ENCODE measurements at regions not wholly inside any gene's neighbourhood (a gene's known extent, or its start where the extent isn't known, plus 50 kb on each side); places are given as distances from the start of the nearest gene placed in this dataset.

- DNase-seq = no peak
Observed at GRCh38 chr2:235141411-235142128, 189.8 kb downstream of the SH3BP4 start.

- no peak for DNase-seq
Observed at GRCh38 chr2:235142601-235143000, 190.8 kb downstream of the SH3BP4 start.

DNA sequence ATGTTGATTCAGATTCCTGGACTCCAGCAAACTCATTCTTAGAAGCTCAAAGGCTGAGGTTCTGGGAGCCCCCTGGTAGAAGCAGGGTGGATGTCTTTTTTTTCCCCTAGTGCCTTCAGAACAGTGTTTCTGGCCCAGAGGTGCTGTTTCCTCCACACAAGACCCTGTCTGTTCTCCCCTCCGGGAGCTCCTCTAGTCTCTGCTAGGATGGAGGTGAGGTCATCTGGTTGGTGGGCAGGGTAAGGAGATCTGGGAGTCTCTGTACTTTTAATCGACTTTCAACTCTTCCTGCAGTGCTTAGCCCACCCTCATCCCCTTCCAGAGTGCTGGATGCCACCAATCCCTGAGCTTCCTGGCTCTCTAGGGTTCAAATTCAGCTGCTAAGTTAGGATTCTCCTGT, 192.0 kb downstream of the SH3BP4 start:
- no peak for DNase-seq

GRCh38 chr2:235144291-235144690, 192.5 kb downstream of the SH3BP4 start:
- no peak for DNase-seq

DNA sequence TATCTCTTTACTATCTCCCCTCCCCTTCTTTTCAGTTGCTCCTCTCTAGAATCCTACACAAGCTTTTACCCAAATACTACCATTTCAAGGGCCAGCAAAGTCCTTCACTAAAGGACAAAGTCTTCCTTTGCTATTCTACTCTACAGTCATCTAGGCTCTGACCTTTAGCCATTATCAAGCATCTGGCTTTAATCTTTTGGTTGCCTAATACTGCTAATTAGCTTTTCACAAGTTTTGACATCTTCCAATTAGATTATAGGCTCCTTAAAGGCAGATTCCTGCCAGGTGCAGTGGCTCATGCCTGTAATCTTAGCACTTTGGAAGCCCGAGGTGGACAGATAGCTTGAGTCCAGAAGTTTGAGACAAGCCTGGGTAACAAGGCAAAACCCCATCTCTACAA, 194.4 kb downstream of the SH3BP4 start:
- DNase-seq = no peak

DNA sequence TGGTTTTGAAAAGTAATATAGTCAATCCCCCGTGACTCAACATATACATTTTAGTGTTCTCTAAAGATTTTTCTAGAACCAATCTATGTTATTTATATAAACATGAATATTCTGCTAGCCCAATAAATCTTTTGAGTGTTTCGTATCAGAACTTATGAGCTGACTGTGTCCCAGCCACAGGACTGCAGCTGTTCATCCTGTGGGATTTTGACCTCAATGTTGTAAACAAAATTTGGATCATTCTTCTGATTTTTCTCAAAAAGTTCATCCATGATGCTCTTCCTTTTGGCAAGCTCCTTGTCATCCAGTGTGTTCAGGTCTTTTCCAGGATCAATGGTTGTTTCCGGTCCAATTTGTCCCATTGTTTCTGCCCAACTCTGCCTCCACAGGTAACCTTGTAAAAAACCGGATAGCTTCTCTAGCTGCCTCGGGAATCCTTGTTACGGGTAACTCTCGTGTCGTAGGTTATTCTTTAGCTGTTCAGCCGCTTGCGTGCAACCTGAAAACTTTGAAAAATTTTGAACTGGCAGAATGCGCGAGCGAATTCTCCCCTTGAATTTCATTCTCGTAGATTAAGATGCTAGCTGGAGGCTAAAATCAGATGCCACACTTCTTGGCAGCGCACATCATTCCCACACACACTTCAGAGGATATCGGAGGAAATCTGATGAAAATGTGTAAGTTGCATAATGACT, 195.2 kb downstream of the SH3BP4 start:
- no peak for DNase-seq

DNA sequence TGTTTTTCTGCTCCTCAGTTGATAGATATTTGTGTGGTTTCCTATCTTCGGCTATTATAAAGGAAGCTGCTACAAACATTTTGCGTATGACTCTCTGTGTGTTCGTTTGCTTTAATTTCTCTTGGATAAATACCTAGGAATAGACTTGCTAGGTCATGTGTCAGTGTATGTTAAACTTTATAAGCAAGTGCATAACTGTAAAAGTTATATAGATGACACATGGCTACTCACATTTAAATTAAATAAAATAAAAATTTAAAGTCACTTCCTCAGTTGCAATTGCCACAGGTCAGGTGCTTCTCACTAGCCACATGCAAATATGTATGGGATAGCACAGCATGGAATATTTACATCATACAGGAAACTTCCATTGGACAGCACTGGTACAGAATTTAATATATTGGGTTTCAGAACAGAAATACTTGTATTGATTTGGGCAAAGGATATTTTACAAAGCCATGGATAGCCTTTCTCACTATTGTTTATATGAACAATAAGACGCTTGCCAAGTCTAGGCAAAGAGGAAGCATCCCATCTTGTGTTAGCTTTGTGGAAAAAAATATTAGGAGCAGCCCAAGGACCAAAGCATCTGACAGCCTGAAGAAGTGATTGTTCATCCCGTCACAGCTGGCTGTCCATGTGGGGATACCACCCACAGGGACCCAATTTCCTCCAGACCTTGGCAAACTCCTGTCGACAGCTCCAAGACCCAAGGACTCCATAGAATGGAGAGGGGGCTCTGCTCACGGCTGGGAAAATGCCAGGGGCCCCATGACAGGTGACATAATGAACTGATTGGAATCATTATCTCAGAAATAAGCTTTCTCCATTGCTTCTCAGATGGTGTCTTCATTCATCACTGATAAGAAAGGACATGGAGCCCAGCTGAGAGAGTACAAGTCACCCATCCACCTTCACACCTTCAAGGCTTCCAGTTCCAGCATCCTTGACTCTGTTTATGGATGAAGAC, 196.7 kb downstream of the SH3BP4 start:
- no peak for DNase-seq

DNA sequence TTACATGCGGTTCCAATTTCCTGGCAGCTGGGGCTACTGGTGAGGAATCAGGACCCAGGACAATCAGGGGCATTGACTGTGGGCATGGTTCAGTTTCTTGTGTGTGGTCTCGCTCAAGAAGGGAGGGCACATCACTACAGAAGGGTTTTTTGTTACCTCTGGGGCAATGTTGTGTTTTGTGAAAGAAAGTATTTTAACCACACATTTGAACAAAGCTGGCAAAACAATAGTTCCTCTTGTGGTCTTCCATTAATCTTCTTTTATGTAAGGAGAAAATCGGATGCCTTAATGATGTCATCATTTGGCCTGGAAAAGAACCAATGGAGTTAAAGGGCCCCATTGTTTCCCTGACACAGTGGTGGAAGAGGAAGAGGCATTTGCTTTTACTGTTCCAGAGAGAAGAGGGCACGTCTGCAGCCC, 197.4 kb downstream of the SH3BP4 start:
- no peak for DNase-seq

- no peak for DNase-seq
Observed at GRCh38 chr2:235149736-235150135, 197.9 kb downstream of the SH3BP4 start.

GRCh38 chr2:235151152-235151551, 199.3 kb downstream of the SH3BP4 start:
- DNase-seq = no peak

DNA sequence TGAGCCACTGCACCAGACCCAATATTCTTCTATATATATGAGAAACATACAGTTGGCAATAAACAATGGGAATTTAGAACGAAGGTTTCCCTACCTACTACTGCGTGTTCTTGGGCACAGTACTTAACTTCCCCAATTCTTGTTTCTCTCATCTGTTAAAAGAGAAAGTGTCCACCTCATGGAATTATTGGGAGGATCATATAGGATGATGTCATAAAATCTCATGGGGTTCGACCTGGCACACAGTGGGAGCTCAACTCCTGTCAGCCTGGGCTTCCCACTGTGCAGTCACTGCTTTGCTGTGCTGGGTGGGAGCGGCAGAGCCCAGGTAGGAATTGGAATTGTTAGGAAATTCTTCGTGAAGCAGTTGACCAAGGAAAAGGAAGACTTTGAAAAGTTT, 203.3 kb downstream of the SH3BP4 start:
- no peak for DNase-seq

DNA sequence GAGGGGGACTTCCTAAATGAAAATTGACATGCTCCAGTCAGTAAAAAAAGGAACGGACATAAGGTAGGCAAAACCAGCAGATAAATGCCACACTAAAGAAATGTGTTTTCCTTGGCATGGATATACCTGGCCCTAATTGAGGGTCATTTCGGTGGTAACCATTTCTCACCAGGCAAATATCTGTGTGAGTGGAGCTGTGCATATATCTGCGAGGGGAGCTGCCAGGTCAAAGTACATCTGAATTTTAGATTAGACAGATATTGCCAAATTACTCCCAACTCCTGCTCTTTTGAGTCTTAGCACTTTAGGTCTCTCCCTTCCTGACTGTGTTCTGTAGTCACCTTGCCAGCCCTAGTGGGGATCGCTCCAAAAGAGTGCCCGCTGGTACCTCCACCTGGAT, 204.2 kb downstream of the SH3BP4 start:
- DNase-seq = no peak

DNA sequence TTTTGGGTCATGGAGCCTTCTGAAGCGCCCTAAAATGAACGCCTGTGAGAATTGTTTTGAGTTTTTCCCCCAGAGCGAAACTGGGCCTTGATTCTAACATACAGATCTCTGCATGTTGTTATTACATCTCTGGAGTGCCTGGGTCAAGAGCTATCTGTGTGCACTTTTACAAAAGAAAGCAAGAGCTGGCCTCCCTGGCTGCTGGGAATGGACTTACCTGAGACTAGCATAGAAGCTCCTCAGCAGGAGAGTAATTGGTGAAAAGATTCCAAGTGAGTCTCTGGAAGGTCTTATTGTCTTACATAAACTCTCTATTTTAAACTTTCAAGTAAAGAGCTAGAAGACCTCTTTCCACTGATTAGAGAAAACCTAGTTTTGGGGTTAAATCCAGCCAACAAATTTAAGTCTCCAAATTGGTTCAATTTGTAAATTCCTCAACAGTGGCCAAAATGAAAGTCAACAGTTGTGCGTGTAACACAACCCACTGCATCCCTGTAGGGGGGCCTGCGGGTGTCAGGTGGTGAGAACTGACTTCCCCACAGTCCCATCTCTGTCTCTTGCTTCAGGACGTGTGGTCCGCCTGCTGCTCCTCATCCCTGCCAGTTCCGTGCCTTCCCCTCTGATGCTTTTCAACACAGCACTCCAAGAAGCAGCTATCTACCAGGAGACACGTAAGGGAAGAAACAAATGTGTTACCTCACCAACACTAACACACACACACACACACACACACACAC, 206.1 kb downstream of the SH3BP4 start:
- no peak for DNase-seq

DNA sequence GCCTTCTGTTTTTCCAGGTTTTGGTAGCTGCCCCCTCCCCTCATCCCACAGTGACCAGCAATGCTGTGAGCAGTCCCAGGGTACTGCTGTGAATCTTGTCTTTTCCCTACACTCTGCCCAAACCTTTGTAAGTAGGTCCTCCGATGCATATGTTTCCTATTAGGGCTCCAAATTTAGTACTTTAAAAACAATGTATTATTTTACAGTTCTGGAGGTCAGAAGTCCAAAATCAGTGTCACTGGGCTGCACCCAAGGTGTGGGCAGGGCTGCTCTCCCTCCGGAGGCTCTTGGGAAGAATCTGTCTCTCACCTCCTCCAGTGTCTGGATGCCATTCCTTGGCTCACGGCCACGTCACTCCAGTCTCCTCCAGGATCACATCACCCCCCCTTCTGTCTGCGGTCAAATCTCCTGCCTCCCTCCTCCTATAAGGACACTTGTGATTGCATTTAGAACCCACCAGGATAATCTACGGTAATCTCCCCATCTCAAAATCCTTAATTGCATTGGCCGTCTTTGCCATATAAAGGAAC, 208.5 kb downstream of the SH3BP4 start:
- DNase-seq = no peak

DNA sequence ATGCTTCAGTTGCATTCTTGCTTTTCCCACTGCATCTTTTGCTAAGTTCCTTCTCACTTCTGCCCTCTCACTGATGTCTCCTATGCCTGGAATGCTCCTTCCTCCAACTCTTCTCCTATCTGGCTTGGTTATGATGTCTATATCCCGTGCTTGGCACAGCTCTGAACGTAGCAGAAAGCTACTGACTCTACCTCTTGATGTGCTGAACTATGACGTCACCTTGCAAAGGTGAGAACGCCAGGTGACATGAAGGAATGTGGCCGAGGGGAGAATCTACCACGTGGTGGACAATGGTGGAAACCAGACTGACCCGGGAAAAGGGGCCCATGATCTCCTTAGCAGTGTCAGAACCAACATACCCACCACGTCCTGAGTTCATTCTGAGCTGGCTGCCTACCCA, 209.7 kb downstream of the SH3BP4 start:
- DNase-seq = no peak

- DNase-seq = no peak
Observed at GRCh38 chr2:235162082-235162836, 210.4 kb downstream of the SH3BP4 start.

DNA sequence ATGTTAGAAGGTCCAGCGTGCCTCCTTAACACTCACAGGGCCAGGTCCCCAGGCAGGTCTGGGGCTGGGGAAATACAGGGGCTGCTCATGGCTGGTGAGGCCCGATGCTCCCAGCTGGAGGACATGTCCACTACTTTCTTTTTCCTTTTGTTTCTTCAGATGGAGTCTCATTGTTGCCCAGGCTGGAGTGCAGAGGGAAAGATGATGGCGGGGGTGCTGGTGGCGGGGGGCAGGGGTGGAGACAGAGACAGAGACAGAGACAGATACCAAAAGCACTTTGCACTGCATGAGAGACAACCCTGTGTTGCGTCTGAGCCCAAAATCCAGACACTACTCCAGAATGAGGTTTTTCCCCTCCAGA, 211.0 kb downstream of the SH3BP4 start:
- no peak for DNase-seq

DNA sequence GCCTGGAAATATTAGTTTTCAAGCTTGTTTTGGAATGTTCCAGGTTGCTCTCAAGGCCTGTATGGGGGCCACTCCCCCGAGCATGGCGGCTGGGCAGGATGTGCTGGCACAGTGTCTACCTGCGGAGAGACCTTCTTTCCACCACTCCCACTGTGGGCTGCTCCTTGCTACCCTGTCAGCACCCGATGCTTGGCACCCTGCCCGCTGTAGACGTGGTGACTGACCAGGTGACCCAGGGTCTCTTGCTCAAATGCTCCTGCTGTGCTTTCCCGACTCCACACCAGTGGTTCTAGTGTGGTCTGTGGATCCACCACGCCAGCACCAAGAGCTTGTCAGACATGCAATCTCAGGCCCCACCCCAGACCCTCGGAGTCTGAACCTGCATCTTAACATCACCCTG, 213.3 kb downstream of the SH3BP4 start:
- DNase-seq = no peak

- DNase-seq = no peak
Observed at GRCh38 chr2:235165631-235166030, 213.8 kb downstream of the SH3BP4 start.

- peak; percentile 14 for DNase-seq
Observed at GRCh38 chr2:235168174-235168979, 216.6 kb downstream of the SH3BP4 start.

- no peak for DNase-seq
Observed at GRCh38 chr2:235170016-235170415, 218.2 kb downstream of the SH3BP4 start.

Data from NCI-H2029 (cell line).